Liver (tissue), 8 donors: ENCODE measurements at regions not wholly inside any gene's neighbourhood (a gene's known extent, or its start where the extent isn't known, plus 50 kb on each side); places are given as distances from the start of the nearest gene placed in this dataset.
A peak's percentile ranks its signal among the peaks of the same experiment; 100 is the strongest.

ENCODE experiments used
- DNase-seq: peaks from one replicate; pipeline ENCODE4 v3.0.0-alpha.2; 2017; ENCODE audit warnings: low spot score
- H3K27ac ChIP-seq, 2 donors: one replicate each; pipeline ENCODE4 v1.7.0; 2013; ENCODE audit warnings: inconsistent platforms in 2 of 2, low read length in 2 of 2, control low read depth in 1 of 2, low read depth in 1 of 2, mild to moderate bottlenecking in 1 of 2
- H3K27me3 ChIP-seq, 4 donors: one replicate each; pipeline versions ENCODE4 v1.6.1 to v1.7.0; 2013; ENCODE audit warnings: low read length in 3 of 4, inconsistent platforms in 1 of 4, mild to moderate bottlenecking in 1 of 4, moderate library complexity in 1 of 4; ENCODE audit not compliant: control insufficient read depth in 4 of 4, insufficient read depth in 4 of 4
- H3K36me3 ChIP-seq, 4 donors: one replicate each; pipeline versions ENCODE4 v1.6.1 to v1.7.0; 2013; ENCODE audit warnings: low read length in 3 of 4, mild to moderate bottlenecking in 3 of 4, low read depth in 1 of 4, moderate library complexity in 1 of 4; ENCODE audit not compliant: control insufficient read depth in 4 of 4, insufficient read depth in 3 of 4
- H3K4me1 ChIP-seq, 4 donors: one replicate each; pipeline versions ENCODE4 v1.6.1 to v1.7.0; 2013; ENCODE audit warnings: low read length in 3 of 4, mild to moderate bottlenecking in 3 of 4, moderate library complexity in 1 of 4; ENCODE audit not compliant: control insufficient read depth in 4 of 4, insufficient read depth in 4 of 4
- H3K4me3 ChIP-seq, 3 donors: one replicate each; pipeline versions ENCODE4 v1.6.1 to v1.7.0; 2013; ENCODE audit warnings: low read length in 3 of 3, control low read depth in 1 of 3, low read depth in 1 of 3, mild to moderate bottlenecking in 1 of 3
- H3K9ac ChIP-seq, 2 donors: one replicate each; pipeline ENCODE4 v1.7.0; 2013; ENCODE audit warnings: low read length in 2 of 2, mild to moderate bottlenecking in 2 of 2, moderate library complexity in 2 of 2, control low read depth in 1 of 2, low read depth in 1 of 2
- H3K9me3 ChIP-seq, 4 donors: one replicate each; pipeline versions ENCODE4 v1.6.1 to v1.7.0; 2013; ENCODE audit warnings: low read length in 3 of 4; ENCODE audit not compliant: control insufficient read depth in 4 of 4
- EGR1 ChIP-seq, 2 donors: IDR thresholded peaks; 2 replicates each; pipeline ENCODE4 v1.6.1; 2016 to 2018; ENCODE audit warnings: antibody characterized with exemption in 2 of 2, low read depth in 2 of 2
- FOXA1 ChIP-seq: IDR thresholded peaks from 2 replicates; pipeline ENCODE4 v1.6.1; 2016; ENCODE audit warnings: antibody characterized with exemption
- FOXA2 ChIP-seq: IDR thresholded peaks from 2 replicates; pipeline ENCODE4 v1.6.1; 2016; ENCODE audit warnings: antibody characterized with exemption
- GABPA ChIP-seq, 2 donors: IDR thresholded peaks in 1 of 2; conservative IDR thresholded peaks in 1 of 2; 2 replicates each; pipeline ENCODE4 v1.6.1; 2016; ENCODE audit warnings: antibody characterized with exemption in 2 of 2, mild to moderate bottlenecking in 1 of 2, moderate library complexity in 1 of 2
- HNF4A ChIP-seq, 2 donors: conservative IDR thresholded peaks; 2 replicates each; pipeline ENCODE4 v1.6.1; 2016; ENCODE audit warnings: antibody characterized with exemption in 2 of 2, mild to moderate bottlenecking in 2 of 2
- HNF4G ChIP-seq: IDR thresholded peaks from 2 replicates; pipeline ENCODE4 v1.6.1; 2016; ENCODE audit warnings: antibody characterized with exemption
- JUND ChIP-seq, 2 donors: IDR thresholded peaks; 2 replicates each; pipeline ENCODE4 v1.6.1; 2016; ENCODE audit warnings: antibody characterized with exemption in 2 of 2
- NR2F2 ChIP-seq: IDR thresholded peaks from 2 replicates; pipeline ENCODE4 v1.6.1; 2016; ENCODE audit warnings: antibody characterized with exemption
- RAD21 ChIP-seq, 2 donors: IDR thresholded peaks; 2 replicates each; pipeline ENCODE4 v1.6.1; 2016; ENCODE audit warnings: antibody characterized with exemption in 2 of 2, mild to moderate bottlenecking in 2 of 2
- RXRA ChIP-seq, 2 donors: IDR thresholded peaks; 2 replicates each; pipeline ENCODE4 v1.6.1; 2017 to 2018; ENCODE audit warnings: antibody characterized with exemption in 2 of 2, mild to moderate bottlenecking in 1 of 2
- SP1 ChIP-seq: IDR thresholded peaks from 2 replicates; pipeline ENCODE4 v1.6.1; 2018; ENCODE audit warnings: antibody characterized with exemption, mild to moderate bottlenecking
- TAF1 ChIP-seq: conservative IDR thresholded peaks from 2 replicates; pipeline ENCODE4 v1.6.1; 2016; ENCODE audit warnings: antibody characterized with exemption, mild to moderate bottlenecking
- YY1 ChIP-seq: IDR thresholded peaks from 2 replicates; pipeline ENCODE4 v1.6.1; 2016; ENCODE audit warnings: antibody characterized with exemption, mild to moderate bottlenecking
- WGBS: extraction: QIAGEN DNeasy Blood & Tissue Kit; methylation state at CpG from one replicate; pipeline ENCODE4 v1.1.7; 2013; 5-methylcytosine and 5-hydroxymethylcytosine counted together
- TF ChIP-seq, protein P1 (sequence below): IDR thresholded peaks from 2 replicates; pipeline ENCODE4 v1.6.1; 2016; ENCODE audit warnings: antibody characterized with exemption, mild to moderate bottlenecking
- TF ChIP-seq, protein P2 (sequence below): IDR thresholded peaks from 2 replicates; pipeline ENCODE4 v1.6.1; 2016; ENCODE audit warnings: antibody characterized with exemption
- TF ChIP-seq, protein P3 (sequence below): IDR thresholded peaks from 2 replicates; pipeline ENCODE4 v1.6.1; 2016; ENCODE audit warnings: antibody characterized with exemption
- TF ChIP-seq, protein P4 (sequence below): IDR thresholded peaks from 2 replicates; pipeline ENCODE4 v1.6.1; 2016; ENCODE audit warnings: antibody characterized with exemption
- TF ChIP-seq, protein P5 (sequence below): fragments of 150-350 bp; IDR thresholded peaks from 2 replicates; pipeline ENCODE4 v1.5.1; 2017; ENCODE audit warnings: improper control_type of control experiment, low read depth, low read length; ENCODE audit not compliant: missing input control
- donor health status: healthy.
- donor health status: healthy.
- donor health status: healthy.
- donor health status: healthy.
- donor health status: healthy.

DNA sequence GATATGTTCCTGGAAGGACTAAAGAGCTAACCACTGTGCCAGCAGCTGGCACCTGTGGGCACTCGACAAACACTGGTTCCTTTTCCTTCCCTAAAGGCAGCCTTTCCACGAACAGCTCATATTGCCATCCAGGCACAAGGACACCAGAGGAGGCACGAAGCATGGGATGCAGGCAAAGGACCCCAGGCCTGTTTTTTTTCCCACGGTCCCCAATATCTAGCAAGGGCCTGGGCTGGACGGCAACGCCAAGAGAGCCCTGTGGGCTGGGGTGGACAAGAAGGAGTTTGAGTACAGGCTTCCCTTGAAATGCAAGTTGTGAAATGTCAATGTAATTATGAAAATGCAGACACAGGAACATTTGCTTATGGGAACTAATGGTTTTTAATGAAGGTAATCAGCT, 135.9 kb downstream of the CYP26B1 start (continued):
- TF ChIP-seq, protein P1, sequence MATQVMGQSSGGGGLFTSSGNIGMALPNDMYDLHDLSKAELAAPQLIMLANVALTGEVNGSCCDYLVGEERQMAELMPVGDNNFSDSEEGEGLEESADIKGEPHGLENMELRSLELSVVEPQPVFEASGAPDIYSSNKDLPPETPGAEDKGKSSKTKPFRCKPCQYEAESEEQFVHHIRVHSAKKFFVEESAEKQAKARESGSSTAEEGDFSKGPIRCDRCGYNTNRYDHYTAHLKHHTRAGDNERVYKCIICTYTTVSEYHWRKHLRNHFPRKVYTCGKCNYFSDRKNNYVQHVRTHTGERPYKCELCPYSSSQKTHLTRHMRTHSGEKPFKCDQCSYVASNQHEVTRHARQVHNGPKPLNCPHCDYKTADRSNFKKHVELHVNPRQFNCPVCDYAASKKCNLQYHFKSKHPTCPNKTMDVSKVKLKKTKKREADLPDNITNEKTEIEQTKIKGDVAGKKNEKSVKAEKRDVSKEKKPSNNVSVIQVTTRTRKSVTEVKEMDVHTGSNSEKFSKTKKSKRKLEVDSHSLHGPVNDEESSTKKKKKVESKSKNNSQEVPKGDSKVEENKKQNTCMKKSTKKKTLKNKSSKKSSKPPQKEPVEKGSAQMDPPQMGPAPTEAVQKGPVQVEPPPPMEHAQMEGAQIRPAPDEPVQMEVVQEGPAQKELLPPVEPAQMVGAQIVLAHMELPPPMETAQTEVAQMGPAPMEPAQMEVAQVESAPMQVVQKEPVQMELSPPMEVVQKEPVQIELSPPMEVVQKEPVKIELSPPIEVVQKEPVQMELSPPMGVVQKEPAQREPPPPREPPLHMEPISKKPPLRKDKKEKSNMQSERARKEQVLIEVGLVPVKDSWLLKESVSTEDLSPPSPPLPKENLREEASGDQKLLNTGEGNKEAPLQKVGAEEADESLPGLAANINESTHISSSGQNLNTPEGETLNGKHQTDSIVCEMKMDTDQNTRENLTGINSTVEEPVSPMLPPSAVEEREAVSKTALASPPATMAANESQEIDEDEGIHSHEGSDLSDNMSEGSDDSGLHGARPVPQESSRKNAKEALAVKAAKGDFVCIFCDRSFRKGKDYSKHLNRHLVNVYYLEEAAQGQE, result no peak
- no peak for TF ChIP-seq FOXA1
- no peak for TF ChIP-seq YY1

DNA sequence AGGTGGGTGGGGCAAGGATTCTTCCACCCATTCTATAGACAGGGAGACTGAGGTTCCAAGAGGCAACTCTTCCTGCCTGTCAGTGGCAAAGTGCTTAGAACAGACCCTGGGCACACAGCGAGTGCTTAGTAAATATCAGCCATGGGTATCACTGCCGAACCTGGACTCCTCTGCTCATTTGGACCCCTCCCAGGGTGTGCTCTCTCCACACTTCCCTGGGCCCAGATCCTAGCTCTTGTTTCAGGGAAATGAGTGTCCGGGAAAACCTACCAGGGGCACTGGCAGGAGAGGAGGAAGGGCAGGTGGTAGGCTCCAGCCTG, 136.3 kb downstream of the CYP26B1 start:
- Histone ChIP-seq H3K36me3 (no peaks in the 10 kb centered on the region), H3K4me3 (no peak overlapping the region), H3K27me3 (no peaks in the 10 kb centered on the region), H3K9ac (no peak overlapping the region), H3K27ac (no peak overlapping the region), H3K4me1 (no peaks in the 10 kb centered on the region), H3K9me3 (no peaks in the 10 kb centered on the region)
- 75% methylated on average over 3 of the region's 3 CpGs for WGBS
- DNase-seq, result peak; percentile 26
- TF ChIP-seq SP1 (no peak), RXRA (IDR thresholded peaks at IDR 0.05) (no peak)

DNA sequence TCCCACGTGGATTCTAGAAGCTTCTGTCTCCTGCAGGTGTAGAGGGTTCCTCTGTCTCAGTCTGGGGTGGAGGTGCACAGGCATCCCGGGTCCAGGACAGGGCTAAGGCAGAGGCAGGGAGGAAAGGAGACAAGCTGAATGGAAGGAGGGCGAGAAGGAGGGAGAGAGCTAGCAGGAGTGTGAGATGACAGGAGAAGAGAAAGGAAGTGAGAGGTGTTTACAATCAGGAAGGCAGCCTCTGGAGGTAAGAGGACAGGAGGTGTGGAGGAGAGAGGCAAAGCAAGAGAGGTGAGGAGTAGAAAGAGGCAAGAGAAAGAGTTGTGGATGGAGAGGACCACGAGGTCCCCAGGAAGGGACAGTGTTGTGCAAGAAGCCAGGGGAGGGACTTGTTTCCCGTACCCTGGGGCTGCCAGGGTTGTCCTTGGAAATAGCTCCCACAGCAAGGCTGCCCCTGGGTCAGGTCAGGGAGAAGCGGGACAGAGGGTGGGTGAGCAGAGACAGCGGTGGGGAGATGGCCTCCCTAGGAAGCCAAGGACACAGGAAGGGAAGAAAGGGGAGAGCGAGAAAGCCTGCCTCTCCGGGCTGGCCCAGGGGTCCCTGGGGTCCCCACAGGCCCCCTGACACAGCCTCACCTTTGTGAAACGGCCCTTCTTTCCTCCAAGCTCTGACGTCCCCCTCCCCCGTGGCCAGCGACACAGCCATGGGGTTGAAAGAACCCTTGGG, 136.9 kb downstream of the CYP26B1 start:
- Histone ChIP-seq H3K9me3 (no peaks in the 10 kb centered on the region), H3K27me3 (no peaks in the 10 kb centered on the region), H3K4me1 (no peaks in the 10 kb centered on the region), H3K36me3 (no peaks in the 10 kb centered on the region), H3K4me3 (no peak overlapping the region), H3K9ac (no peak overlapping the region), H3K27ac (no peak overlapping the region)
- no peak for DNase-seq
- TF ChIP-seq YY1, result no peak
- TF ChIP-seq, protein P2, sequence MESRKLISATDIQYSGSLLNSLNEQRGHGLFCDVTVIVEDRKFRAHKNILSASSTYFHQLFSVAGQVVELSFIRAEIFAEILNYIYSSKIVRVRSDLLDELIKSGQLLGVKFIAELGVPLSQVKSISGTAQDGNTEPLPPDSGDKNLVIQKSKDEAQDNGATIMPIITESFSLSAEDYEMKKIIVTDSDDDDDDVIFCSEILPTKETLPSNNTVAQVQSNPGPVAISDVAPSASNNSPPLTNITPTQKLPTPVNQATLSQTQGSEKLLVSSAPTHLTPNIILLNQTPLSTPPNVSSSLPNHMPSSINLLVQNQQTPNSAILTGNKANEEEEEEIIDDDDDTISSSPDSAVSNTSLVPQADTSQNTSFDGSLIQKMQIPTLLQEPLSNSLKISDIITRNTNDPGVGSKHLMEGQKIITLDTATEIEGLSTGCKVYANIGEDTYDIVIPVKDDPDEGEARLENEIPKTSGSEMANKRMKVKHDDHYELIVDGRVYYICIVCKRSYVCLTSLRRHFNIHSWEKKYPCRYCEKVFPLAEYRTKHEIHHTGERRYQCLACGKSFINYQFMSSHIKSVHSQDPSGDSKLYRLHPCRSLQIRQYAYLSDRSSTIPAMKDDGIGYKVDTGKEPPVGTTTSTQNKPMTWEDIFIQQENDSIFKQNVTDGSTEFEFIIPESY, result no peak
- TF ChIP-seq, protein P3, sequence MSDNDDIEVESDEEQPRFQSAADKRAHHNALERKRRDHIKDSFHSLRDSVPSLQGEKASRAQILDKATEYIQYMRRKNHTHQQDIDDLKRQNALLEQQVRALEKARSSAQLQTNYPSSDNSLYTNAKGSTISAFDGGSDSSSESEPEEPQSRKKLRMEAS, result no peak
- no peak for TF ChIP-seq GABPA (IDR thresholded peaks at IDR 0.05 in 1 of 2, conservative IDR thresholded peaks at IDR 0.05 in 1 of 2)
- TF ChIP-seq HNF4A (conservative IDR thresholded peaks at IDR 0.05), result no peak
- TF ChIP-seq SP1, result no peak
- TF ChIP-seq, protein P1, result no peak
- TF ChIP-seq RAD21 (IDR thresholded peaks at IDR 0.05), result no peak
- no peak for TF ChIP-seq NR2F2
- no peak for TF ChIP-seq JUND (IDR thresholded peaks at IDR 0.05)
- TF ChIP-seq FOXA1, result no peak
- no peak for TF ChIP-seq FOXA2
- TF ChIP-seq, protein P4, sequence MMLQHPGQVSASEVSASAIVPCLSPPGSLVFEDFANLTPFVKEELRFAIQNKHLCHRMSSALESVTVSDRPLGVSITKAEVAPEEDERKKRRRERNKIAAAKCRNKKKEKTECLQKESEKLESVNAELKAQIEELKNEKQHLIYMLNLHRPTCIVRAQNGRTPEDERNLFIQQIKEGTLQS, result no peak
- TF ChIP-seq, protein P5, sequence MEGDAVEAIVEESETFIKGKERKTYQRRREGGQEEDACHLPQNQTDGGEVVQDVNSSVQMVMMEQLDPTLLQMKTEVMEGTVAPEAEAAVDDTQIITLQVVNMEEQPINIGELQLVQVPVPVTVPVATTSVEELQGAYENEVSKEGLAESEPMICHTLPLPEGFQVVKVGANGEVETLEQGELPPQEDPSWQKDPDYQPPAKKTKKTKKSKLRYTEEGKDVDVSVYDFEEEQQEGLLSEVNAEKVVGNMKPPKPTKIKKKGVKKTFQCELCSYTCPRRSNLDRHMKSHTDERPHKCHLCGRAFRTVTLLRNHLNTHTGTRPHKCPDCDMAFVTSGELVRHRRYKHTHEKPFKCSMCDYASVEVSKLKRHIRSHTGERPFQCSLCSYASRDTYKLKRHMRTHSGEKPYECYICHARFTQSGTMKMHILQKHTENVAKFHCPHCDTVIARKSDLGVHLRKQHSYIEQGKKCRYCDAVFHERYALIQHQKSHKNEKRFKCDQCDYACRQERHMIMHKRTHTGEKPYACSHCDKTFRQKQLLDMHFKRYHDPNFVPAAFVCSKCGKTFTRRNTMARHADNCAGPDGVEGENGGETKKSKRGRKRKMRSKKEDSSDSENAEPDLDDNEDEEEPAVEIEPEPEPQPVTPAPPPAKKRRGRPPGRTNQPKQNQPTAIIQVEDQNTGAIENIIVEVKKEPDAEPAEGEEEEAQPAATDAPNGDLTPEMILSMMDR, result no peak
- TF ChIP-seq TAF1, result no peak
- no peak for TF ChIP-seq HNF4G
- no peak for TF ChIP-seq EGR1 (IDR thresholded peaks at IDR 0.05; ENCODE audit: low read depth in 2 of 2)
- no peak for TF ChIP-seq RXRA (IDR thresholded peaks at IDR 0.05)
- 63% methylated on average over 13 of the region's 13 CpGs for WGBS
